Adrenal gland (tissue), 9 donors: ENCODE measurements at regions not wholly inside any gene's neighbourhood (a gene's known extent, or its start where the extent isn't known, plus 50 kb on each side); places are given as distances from the start of the nearest gene placed in this dataset.

ENCODE experiments used
- DNase-seq, 7 donors: peaks; one replicate each; pipeline ENCODE4 v3.0.0-alpha.2; 2019 to 2020
- H3K27ac ChIP-seq, 5 donors: fragments of 200-600 bp; sonication (generic) in 4 of 5; 1 replicate in 3 of 5; 2 replicates in 2 of 5; pipeline versions ENCODE4 v1.5.1 to v1.8.0; 2016 to 2020; ENCODE audit warnings: mild to moderate bottlenecking in 1 of 5
- H3K27me3 ChIP-seq: fragments of 200-600 bp; 2 replicates; pipeline ENCODE4 v1.8.0; 2021
- H3K36me3 ChIP-seq, 2 donors: fragments of 200-600 bp; replicated peaks in 1 of 2; 1 replicate in 1 of 2; 2 replicates in 1 of 2; pipeline versions ENCODE4 v1.5.1 to v1.8.0; 2018 to 2022
- H3K4me1 ChIP-seq, 2 donors: fragments of 200-600 bp; replicated peaks in 1 of 2; 1 replicate in 1 of 2; 2 replicates in 1 of 2; pipeline versions ENCODE4 v1.5.1 to v1.8.0; 2018 to 2021
- H3K4me3 ChIP-seq, 4 donors: fragments of 200-600 bp; sonication (generic) in 3 of 4; one replicate each; pipeline ENCODE4 v1.5.1; 2016 to 2018
- H3K9me3 ChIP-seq, 3 donors: fragments of 200-600 bp; sonication (generic) in 1 of 3; replicated peaks in 1 of 3; 1 replicate in 2 of 3; 2 replicates in 1 of 3; pipeline versions ENCODE4 v1.5.1 to v1.8.0; 2016 to 2021
- POLR2A ChIP-seq, 2 donors: fragments of 450-650 bp; IDR thresholded peaks; one replicate each; pipeline ENCODE4 v1.6.1; 2017; ENCODE audit warnings: antibody characterized with exemption in 2 of 2, mild to moderate bottlenecking in 2 of 2, moderate library complexity in 1 of 2
- WGBS, 4 donors: extraction: QIAGEN DNeasy Blood & Tissue Kit in 2 of 4; methylation state at CpG; one replicate each; pipeline versions ENCODE4 v1.1.5 to v1.1.7; 2013 to 2017; 5-methylcytosine and 5-hydroxymethylcytosine counted together
- intact Hi-C, 2 donors: fragments of 100-400 bp; cut with DNase I; formaldehyde crosslinking; loops; one replicate each; pipeline versions ENCODE4 v1.14.1 to v1.15.0; 2022 to 2023
- TF ChIP-seq, protein P1 (sequence below), 6 experiments: fragments of 450-650 bp in 4 of 6; fragments of 200-600 bp in 2 of 6; sonication (generic) in 1 of 6; IDR thresholded peaks; 1 replicate in 5 of 6; 2 replicates in 1 of 6; pipeline versions ENCODE4 v1.5.1 to v1.8.0; 2016 to 2021; ENCODE audit warnings: antibody characterized with exemption in 6 of 6, mild to moderate bottlenecking in 2 of 6, moderate library complexity in 1 of 6
- donor health status: healthy with polysubstance abuse.
- donor health status: Bipolar disorder and iron deficiency.
- donor health status: DM: yes; HTN: yes; CAD: no.
- donor health status: DM: no; HTN: no; CAD: no.
- donor health status: DM: no; HTN: no; CAD: no.

DNA sequence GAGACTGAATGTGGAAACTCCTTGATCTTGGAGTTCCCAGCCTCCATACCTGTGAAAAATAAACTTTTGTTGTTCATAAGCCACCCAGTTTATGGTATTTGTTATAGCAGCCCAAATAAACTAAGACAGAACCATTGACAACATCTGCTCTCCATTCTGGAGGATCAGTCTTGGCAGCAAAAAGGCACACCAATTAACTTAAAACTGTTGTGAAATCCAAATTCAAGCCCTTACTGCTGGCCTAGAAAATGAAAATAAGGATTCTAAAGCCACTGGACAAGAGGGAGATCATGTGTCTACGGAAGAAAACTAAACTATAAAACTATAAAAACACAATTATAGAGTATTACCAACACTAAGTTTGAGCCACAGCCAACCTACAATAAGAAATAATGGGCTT, 172.1 kb upstream of the RNPC3 start:
- Histone ChIP-seq H3K9me3 (no peaks in the 10 kb centered on the region), H3K4me1 (no peaks in the 10 kb centered on the region), H3K4me3 (no peak overlapping the region), H3K27ac (no peak overlapping the region), H3K36me3 (no peaks in the 10 kb centered on the region), H3K27me3 (no peaks in the 10 kb centered on the region)
- DNase-seq = no peak
- TF ChIP-seq, protein P1, sequence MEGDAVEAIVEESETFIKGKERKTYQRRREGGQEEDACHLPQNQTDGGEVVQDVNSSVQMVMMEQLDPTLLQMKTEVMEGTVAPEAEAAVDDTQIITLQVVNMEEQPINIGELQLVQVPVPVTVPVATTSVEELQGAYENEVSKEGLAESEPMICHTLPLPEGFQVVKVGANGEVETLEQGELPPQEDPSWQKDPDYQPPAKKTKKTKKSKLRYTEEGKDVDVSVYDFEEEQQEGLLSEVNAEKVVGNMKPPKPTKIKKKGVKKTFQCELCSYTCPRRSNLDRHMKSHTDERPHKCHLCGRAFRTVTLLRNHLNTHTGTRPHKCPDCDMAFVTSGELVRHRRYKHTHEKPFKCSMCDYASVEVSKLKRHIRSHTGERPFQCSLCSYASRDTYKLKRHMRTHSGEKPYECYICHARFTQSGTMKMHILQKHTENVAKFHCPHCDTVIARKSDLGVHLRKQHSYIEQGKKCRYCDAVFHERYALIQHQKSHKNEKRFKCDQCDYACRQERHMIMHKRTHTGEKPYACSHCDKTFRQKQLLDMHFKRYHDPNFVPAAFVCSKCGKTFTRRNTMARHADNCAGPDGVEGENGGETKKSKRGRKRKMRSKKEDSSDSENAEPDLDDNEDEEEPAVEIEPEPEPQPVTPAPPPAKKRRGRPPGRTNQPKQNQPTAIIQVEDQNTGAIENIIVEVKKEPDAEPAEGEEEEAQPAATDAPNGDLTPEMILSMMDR (IDR thresholded peaks at IDR 0.05) = no peak
- TF ChIP-seq POLR2A (IDR thresholded peaks at IDR 0.05) = no peak
- intact Hi-C loops = no loop called here
- 72 to 86% (median 80%) methylated on average over 1 of the region's 1 CpG for WGBS, 4 donors

DNA sequence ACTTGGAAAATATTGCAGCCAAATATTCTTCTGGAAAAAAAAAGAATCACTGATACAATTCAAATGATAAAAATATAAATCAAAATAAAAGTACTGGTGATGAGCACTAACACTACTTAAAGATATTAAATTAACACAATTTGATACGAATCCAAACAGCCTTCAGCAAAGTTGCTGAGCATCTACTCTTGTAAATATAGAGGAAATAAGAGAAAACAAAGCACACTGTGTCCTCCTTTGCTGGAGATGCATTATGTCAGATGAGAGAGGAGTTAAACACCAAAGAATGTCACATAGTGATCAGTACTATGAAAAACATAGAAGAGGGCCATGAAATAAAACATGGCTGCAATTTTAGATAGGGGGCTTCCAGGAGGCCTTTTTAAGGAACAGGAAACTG, 177.4 kb upstream of the RNPC3 start:
- intact Hi-C loops = no loop called here
- Histone ChIP-seq H3K27ac (no peak overlapping the region), H3K27me3 (no peaks in the 10 kb centered on the region), H3K4me3 (no peak overlapping the region), H3K4me1 (no peaks in the 10 kb centered on the region), H3K9me3 (no peaks in the 10 kb centered on the region), H3K36me3 (no peaks in the 10 kb centered on the region)
- WGBS, 4 donors = 52 to 58% (median 53%) methylated on average over 1 of the region's 1 CpG
- no peak for DNase-seq
- TF ChIP-seq, protein P1 (IDR thresholded peaks at IDR 0.05) = no peak
- TF ChIP-seq POLR2A (IDR thresholded peaks at IDR 0.05) = no peak

DNA sequence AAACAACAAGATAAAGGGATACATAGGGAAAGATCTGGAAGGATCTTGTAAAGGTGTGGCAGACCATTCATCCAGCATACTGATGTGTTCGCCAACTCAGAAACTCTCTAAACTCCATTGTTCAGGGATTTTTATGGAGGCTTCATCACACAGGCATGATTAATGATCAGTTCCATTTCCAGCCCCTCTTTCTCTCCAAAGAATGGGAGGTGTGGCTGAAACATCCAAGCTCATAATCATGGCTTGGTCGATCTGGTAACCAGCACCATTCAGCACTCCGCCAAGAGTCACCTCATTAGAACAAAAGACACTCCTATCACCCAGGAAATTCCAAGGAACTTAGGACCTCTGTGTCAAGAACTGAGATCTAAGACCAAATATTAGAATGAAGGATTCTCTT, 180.6 kb upstream of the RNPC3 start:
- H3K27me3 ChIP-seq = no peaks in the 10 kb centered on the region
- no peak overlapping the region for H3K27ac ChIP-seq
- no peak for DNase-seq
- no peaks in the 10 kb centered on the region for H3K4me1 ChIP-seq
- no peaks in the 10 kb centered on the region for H3K36me3 ChIP-seq
- intact Hi-C loops = no loop called here
- H3K9me3 ChIP-seq = no peaks in the 10 kb centered on the region
- H3K4me3 ChIP-seq = no peak overlapping the region
- no peak for TF ChIP-seq POLR2A (IDR thresholded peaks at IDR 0.05)
- TF ChIP-seq, protein P1 (IDR thresholded peaks at IDR 0.05) = no peak
- 83 to 93% (median 90%) methylated on average over 3 of the region's 3 CpGs for WGBS, 4 donors

DNA sequence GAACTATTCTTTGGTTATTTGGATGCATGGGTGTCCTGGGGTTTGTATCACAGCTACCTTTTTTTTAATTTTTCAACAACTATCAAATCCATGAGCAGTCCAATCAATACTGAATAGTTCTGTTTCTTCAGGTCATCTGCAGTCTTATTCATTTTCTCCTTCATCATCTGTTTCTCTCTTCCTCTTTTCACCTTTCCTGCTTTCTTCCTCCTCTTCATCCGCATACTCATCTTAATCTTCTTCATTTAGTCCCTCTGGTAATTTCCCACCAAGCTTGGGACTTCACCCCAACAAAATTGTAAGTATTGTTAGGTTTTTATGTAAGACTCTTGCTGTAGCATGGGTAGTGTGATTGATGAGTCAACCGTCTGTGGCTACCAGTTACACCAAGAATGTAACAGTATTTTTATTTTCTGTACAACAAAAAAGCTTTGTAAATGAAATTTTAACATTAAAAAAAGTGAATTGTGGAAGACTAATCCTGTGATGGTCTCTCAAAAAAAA, 184.1 kb upstream of the RNPC3 start:
- no peaks in the 10 kb centered on the region for H3K27me3 ChIP-seq
- H3K36me3 ChIP-seq = no peaks in the 10 kb centered on the region
- intact Hi-C loops = no loop called here
- no peaks in the 10 kb centered on the region for H3K4me1 ChIP-seq
- no peaks in the 10 kb centered on the region for H3K9me3 ChIP-seq
- TF ChIP-seq POLR2A (IDR thresholded peaks at IDR 0.05) = no peak
- TF ChIP-seq, protein P1 (IDR thresholded peaks at IDR 0.05) = no peak
- no peak for DNase-seq
- H3K27ac ChIP-seq = no peak overlapping the region
- H3K4me3 ChIP-seq = no peak overlapping the region
- 69 to 83% (median 78%) methylated on average over 2 of the region's 2 CpGs for WGBS, 4 donors
